ENCODE measurements at regions not wholly inside any gene's neighbourhood (a gene's known extent, or its start where the extent isn't known, plus 50 kb on each side); places are given as distances from the start of the nearest gene placed in this dataset.
"Not testable (repeated sequence)": the region's sequence is repeated elsewhere in the genome, so short reads cannot be mapped to it uniquely, and the experiment has no call there.

DNA sequence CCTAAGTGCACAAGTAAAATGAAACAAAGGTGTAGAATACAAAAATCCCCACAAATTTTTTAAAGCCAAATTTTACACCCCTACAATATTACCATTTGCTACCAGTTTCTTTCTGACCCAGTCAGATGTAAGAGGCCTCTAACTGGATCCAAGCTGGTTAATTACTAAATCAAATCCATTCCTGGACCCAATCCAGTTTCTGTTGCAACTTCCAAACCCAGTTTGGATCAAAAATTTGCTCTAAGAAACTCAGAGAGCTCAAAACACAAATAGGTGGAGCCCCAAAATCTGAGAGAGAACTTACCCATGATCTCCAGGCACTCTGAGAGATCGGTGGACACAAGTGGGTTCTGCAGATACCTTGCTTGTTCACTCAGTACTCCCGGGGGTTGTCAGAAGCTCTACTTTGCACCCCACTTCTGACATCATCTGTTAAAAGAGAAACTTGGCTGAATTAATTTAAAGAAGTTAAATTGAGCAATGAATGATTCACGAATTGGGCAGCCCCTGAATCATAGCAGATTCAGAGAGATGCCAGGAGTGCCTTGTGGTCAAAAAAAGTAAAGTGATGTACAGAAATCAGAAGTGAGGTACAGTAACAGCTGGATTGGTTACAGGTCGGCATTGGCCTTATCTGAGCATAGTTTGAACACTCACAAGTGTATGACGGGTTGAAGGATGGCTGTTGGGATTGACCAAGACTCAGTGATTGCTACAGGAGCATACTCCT lies 448.0 kb downstream of the KCNT2 start:
- Mint-ChIP-seq H3K27me3 (peaks cover 0 to 1% of the 10 kb centered on the region in 2 donors), H3K4me3 (no peak overlapping the region)
- POLR2A ChIA-PET: no interaction called here

DNA sequence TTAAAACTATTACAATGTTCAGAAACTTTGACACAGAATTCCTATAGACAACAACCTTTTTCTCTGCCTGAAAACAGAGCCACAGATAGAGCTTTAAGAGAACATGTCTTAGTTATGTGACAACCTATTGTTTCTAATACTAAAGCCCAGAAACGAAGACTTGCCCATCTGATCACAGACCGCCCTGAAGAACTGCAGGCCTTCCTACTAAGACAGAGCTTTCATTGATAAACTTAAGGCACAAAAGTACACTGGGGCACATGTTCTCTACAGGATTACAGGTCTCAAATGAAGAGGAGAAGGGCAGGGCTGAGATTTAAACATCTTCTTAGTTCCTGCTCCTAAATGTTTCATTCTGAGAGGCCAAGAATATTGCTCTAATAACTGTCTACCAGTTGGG lies 452.7 kb downstream of the KCNT2 start:
- Histone ChIP-seq H3K36me3 (ENCODE audit: insufficient read depth, low read length) (no peaks in the 10 kb centered on the region), H3K27ac (ENCODE audit: low read depth, low read length) (no peak overlapping the region), H3K4me1 (ENCODE audit: insufficient read depth, low read length) (no peaks in the 10 kb centered on the region), H3K4me3 (ENCODE audit: low read length) (no peak overlapping the region), H3K27me3 (ENCODE audit: insufficient read depth, low read length, poor library complexity, severe bottlenecking) (no peaks in the 10 kb centered on the region), H3K9me3 (ENCODE audit: low read length) (no peaks in the 10 kb centered on the region)
- no peak for DNase-seq
- Mint-ChIP-seq H3K4me3 (no peak overlapping the region), H3K36me3 (no peaks in the 10 kb centered on the region), H3K27me3 (no peaks in the 10 kb centered on the region), H3K4me1 (no peaks in the 10 kb centered on the region), H3K9me3 (no peaks in the 10 kb centered on the region), H3K27ac (no peak overlapping the region)
- CTCF ChIA-PET: no interaction called here
- POLR2A ChIA-PET: no interaction called here

More for the DNA sequence above, 448.0 kb downstream of the KCNT2 start:
- Histone ChIP-seq H3K4me3 (ENCODE audit: low read length) (no peak overlapping the region), H3K4me1 (ENCODE audit: insufficient read depth, low read length) (no peaks in the 10 kb centered on the region), H3K36me3 (ENCODE audit: insufficient read depth, low read length) (no peaks in the 10 kb centered on the region), H3K27ac (ENCODE audit: low read depth, low read length) (no peak overlapping the region), H3K9me3 (ENCODE audit: low read length) (no peaks in the 10 kb centered on the region), H3K27me3 (ENCODE audit: insufficient read depth, low read length, poor library complexity, severe bottlenecking) (no peaks in the 10 kb centered on the region)
- no peaks in the 10 kb centered on the region for H3K9me3 Mint-ChIP-seq
- H3K4me1 Mint-ChIP-seq: no peaks in the 10 kb centered on the region
- no peaks in the 10 kb centered on the region for H3K36me3 Mint-ChIP-seq
- DNase-seq: no peak
- CTCF ChIA-PET: interaction anchor here (0.9 kb wide), 1 partner anchor 12 kb away, joined by 3 read pairs; no protein-coding TSS in a partner anchor
- H3K27ac Mint-ChIP-seq: no peak overlapping the region

DNA sequence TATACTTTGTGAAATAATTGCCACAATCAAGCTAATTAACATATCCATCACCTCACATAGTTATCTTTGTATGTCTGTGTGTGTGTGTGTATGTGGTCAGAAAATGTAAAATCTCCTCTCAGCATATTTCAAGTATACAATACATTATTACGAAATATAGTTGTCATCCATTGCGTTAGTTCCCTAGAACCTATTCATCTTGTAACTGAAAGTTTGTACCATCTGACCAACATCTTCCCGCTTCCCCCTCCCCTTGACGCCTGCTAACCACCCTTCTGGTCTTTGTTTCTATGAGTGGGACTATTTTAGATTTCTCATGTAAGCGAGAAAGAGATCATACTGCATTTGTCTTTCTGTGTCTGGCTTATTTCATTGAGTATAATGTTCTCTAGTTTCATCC lies 455.3 kb downstream of the KCNT2 start:
- POLR2A ChIA-PET: no interaction called here

DNA sequence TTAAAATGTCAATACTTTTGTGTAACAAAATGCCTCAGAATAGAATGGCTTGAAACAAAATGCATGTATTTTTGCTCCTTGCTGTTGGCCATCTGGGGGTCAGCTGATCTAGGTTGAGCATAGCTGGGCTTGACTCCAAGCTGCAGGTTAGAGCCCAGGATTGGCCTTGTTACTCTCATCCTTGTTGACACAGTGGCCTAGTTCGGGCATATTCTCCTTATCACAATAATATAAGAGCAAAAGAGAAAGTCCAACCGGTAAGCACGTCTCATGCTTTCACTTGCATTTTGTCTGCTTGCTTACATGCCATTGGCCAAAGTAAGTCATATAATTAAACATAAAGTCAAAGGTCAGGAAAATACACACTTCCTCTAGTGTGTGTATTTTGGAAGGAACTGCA lies 456.2 kb downstream of the KCNT2 start:
- no peaks in the 10 kb centered on the region for H3K9me3 ChIP-seq (ENCODE audit: low read length)
- Mint-ChIP-seq H3K36me3 (no peaks in the 10 kb centered on the region), H3K27me3 (no peaks in the 10 kb centered on the region), H3K27ac (no peak overlapping the region), H3K4me1 (no peaks in the 10 kb centered on the region), H3K4me3 (no peak overlapping the region), H3K9me3 (no peaks in the 10 kb centered on the region)
- no peak for DNase-seq
- POLR2A ChIA-PET: no interaction called here
- H3K4me1 ChIP-seq (ENCODE audit: insufficient read depth, low read length): no peaks in the 10 kb centered on the region
- no peaks in the 10 kb centered on the region for H3K27me3 ChIP-seq (ENCODE audit: insufficient read depth, low read length, poor library complexity, severe bottlenecking)
- no peak overlapping the region for H3K27ac ChIP-seq (ENCODE audit: low read depth, low read length)
- H3K36me3 ChIP-seq (ENCODE audit: insufficient read depth, low read length): no peaks in the 10 kb centered on the region
- no peak overlapping the region for H3K4me3 ChIP-seq (ENCODE audit: low read length)
- CTCF ChIA-PET: no interaction called here

More for the DNA sequence above, 455.3 kb downstream of the KCNT2 start:
- H3K27ac ChIP-seq (ENCODE audit: low read depth, low read length): no peak overlapping the region
- Mint-ChIP-seq H3K27ac (peak overlapping the region in 1 of 8 donors; percentile 84), H3K9me3 (no peaks in the 10 kb centered on the region), H3K36me3 (no peaks in the 10 kb centered on the region), H3K4me3 (no peak overlapping the region), H3K4me1 (no peaks in the 10 kb centered on the region), H3K27me3 (no peaks in the 10 kb centered on the region)
- no peak overlapping the region for H3K4me3 ChIP-seq (ENCODE audit: low read length)
- no peaks in the 10 kb centered on the region for H3K9me3 ChIP-seq (ENCODE audit: low read length)
- no peaks in the 10 kb centered on the region for H3K27me3 ChIP-seq (ENCODE audit: insufficient read depth, low read length, poor library complexity, severe bottlenecking)
- no peaks in the 10 kb centered on the region for H3K36me3 ChIP-seq (ENCODE audit: insufficient read depth, low read length)
- H3K4me1 ChIP-seq (ENCODE audit: insufficient read depth, low read length): no peaks in the 10 kb centered on the region
- DNase-seq: no peak
- CTCF ChIA-PET: no interaction called here

DNA sequence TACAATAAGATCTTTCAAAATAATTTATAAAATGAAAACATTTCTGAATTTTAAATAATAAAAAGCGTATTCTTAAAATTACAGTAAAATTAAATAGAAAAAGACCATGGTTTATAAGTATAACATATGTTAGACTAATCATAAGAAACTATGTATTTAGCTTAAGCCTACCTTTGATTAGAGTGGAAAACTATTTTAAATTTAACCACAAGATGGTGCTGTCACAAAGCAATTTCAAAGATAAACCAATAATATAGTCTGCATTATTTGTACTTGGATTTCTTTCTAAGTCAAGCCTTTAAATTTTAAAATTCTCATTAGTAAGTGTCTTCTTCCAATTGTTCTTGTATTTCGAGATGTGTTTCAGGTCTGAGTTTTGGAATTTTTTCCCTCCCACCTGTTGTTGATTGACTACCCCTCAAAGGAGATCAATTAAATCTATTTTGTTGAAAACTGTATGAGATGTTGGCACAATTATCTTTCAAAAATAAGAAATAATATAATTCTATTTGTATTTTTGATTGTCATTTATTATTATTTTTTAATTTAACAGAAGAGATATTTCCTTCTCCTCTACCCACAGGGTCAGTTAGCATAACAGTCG lies 459.8 kb downstream of the KCNT2 start:
- Mint-ChIP-seq H3K9me3 (no peaks in the 10 kb centered on the region), H3K36me3 (no peaks in the 10 kb centered on the region), H3K4me3 (no peak overlapping the region), H3K27ac (peak overlapping the region in 1 of 8 donors; percentile 24), H3K27me3 (no peaks in the 10 kb centered on the region), H3K4me1 (no peaks in the 10 kb centered on the region)
- POLR2A ChIA-PET: no interaction called here
- no peak for DNase-seq
- Histone ChIP-seq H3K9me3 (ENCODE audit: low read length) (no peaks in the 10 kb centered on the region), H3K27ac (ENCODE audit: low read depth, low read length) (no peak overlapping the region), H3K27me3 (ENCODE audit: insufficient read depth, low read length, poor library complexity, severe bottlenecking) (no peaks in the 10 kb centered on the region), H3K4me3 (ENCODE audit: low read length) (no peak overlapping the region), H3K4me1 (ENCODE audit: insufficient read depth, low read length) (no peaks in the 10 kb centered on the region), H3K36me3 (ENCODE audit: insufficient read depth, low read length) (no peaks in the 10 kb centered on the region)
- CTCF ChIA-PET: interaction anchor here (0.8 to 1.9 kb wide), 4 partner anchors 11 to 523 kb away, joined by 3 to 11 read pairs (median 4); no protein-coding TSS in a partner anchor

DNA sequence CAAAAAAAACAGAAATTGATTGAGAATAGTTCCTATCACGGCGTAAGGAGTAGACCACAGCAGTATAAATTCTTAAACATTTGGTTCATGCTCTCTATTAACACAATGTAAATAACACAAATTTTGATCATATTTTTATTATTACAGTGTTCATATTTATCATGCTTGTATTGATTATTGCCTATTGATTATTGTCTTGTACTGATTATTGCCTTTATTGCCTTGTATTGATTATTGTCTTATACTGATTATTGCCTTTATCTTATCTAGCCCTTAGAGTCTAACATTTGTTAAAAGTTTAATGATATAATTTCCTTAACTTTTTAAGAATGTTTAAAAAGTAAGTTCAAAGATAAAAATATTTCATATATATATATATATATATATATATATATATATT lies 460.7 kb downstream of the KCNT2 start:
- no peaks in the 10 kb centered on the region for H3K4me1 Mint-ChIP-seq
- ChIA-PET CTCF (interaction anchor here (1.9 kb wide), 1 partner anchor 514 kb away, joined by 11 read pairs; no protein-coding TSS in a partner anchor), POLR2A (no interaction called here)
- no peaks in the 10 kb centered on the region for H3K36me3 Mint-ChIP-seq
- Histone ChIP-seq H3K27me3 (ENCODE audit: insufficient read depth, low read length, poor library complexity, severe bottlenecking) (no peaks in the 10 kb centered on the region), H3K36me3 (ENCODE audit: insufficient read depth, low read length) (no peaks in the 10 kb centered on the region), H3K4me1 (ENCODE audit: insufficient read depth, low read length) (no peaks in the 10 kb centered on the region), H3K9me3 (ENCODE audit: low read length) (no peaks in the 10 kb centered on the region), H3K4me3 (ENCODE audit: low read length) (no peak overlapping the region), H3K27ac (ENCODE audit: low read depth, low read length) (no peak overlapping the region)
- H3K4me3 Mint-ChIP-seq: no peak overlapping the region
- H3K27me3 Mint-ChIP-seq: no peaks in the 10 kb centered on the region
- DNase-seq: no peak
- H3K9me3 Mint-ChIP-seq: no peaks in the 10 kb centered on the region
- H3K27ac Mint-ChIP-seq: no peak overlapping the region

DNA sequence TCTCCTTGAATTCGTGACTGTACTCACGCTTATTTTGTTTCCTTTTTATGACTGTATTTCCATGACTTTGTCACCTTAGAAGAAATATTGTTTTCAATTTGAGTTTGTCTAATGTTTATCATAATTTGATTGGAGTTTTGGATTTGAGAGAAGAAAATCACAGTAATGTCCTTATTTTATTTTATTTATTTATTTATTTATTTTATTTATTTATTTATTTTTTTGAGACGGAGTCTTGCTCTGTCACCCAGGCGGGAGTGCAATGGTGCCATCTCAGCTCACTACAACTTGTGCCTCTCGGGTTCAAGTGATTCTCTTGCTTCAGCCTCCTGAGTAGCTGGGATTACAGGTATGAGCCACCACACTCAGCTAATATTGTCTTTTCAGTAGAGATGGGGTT lies 463.1 kb downstream of the KCNT2 start:
- CTCF ChIA-PET: not testable (repeated sequence)

DNA sequence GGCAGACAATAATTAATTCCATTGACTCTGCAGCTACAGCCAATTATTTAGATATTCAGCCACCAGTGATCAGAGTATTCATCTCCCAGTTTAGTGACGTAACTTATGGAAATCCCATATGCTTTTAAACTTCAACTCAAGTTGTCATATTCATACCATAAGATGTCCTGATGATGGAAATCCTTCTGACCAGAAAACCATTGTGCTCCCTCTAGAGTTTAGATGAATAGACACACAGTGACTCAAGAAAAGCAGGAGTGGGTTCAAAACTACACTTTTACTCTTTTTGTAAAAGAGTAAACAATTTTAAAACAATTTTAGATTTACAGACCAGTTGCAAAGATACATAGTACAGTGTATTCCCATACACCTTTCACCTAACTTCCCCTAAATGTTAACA lies 463.7 kb downstream of the KCNT2 start:
- Mint-ChIP-seq H3K4me1 (no peaks in the 10 kb centered on the region), H3K4me3 (no peak overlapping the region), H3K36me3 (no peaks in the 10 kb centered on the region), H3K27me3 (no peaks in the 10 kb centered on the region), H3K9me3 (no peaks in the 10 kb centered on the region), H3K27ac (no peak overlapping the region)
- CTCF ChIA-PET: no interaction called here
- no peak for DNase-seq
- Histone ChIP-seq H3K4me1 (ENCODE audit: insufficient read depth, low read length) (no peaks in the 10 kb centered on the region), H3K9me3 (ENCODE audit: low read length) (no peaks in the 10 kb centered on the region), H3K27me3 (ENCODE audit: insufficient read depth, low read length, poor library complexity, severe bottlenecking) (no peaks in the 10 kb centered on the region), H3K4me3 (ENCODE audit: low read length) (no peak overlapping the region), H3K36me3 (ENCODE audit: insufficient read depth, low read length) (no peaks in the 10 kb centered on the region), H3K27ac (ENCODE audit: low read depth, low read length) (no peak overlapping the region)
- POLR2A ChIA-PET: no interaction called here

More for the DNA sequence above, 463.1 kb downstream of the KCNT2 start:
- H3K4me1 ChIP-seq (ENCODE audit: insufficient read depth, low read length); H3K27me3 Mint-ChIP-seq; H3K9me3 Mint-ChIP-seq; H3K9me3 ChIP-seq (ENCODE audit: low read length); H3K4me3 ChIP-seq (ENCODE audit: low read length); H3K27ac ChIP-seq (ENCODE audit: low read depth, low read length); DNase-seq; H3K4me1 Mint-ChIP-seq; H3K27me3 ChIP-seq (ENCODE audit: insufficient read depth, low read length, poor library complexity, severe bottlenecking); H3K4me3 Mint-ChIP-seq; POLR2A ChIA-PET; H3K27ac Mint-ChIP-seq; H3K36me3 ChIP-seq (ENCODE audit: insufficient read depth, low read length); H3K36me3 Mint-ChIP-seq: not testable (repeated sequence)
